BLaER1 (cell line): ENCODE measurements at regions not wholly inside any gene's neighbourhood (a gene's known extent, or its start where the extent isn't known, plus 50 kb on each side); places are given as distances from the start of the nearest gene placed in this dataset.
"Not testable (repeated sequence)": the region's sequence is repeated elsewhere in the genome, so short reads cannot be mapped to it uniquely, and the experiment has no call there.

Experiments
- H3K27ac ChIP-seq: shearing (Covaris generic); formaldehyde crosslinking; 2 replicates; pipeline ENCODE4 v1.8.1; 2022
- H3K27me3 ChIP-seq: shearing (Covaris generic); formaldehyde crosslinking; 2 replicates; pipeline ENCODE4 v1.8.1; 2022
- H3K36me3 ChIP-seq: shearing (Covaris generic); formaldehyde crosslinking; 2 replicates; pipeline ENCODE4 v1.8.1; 2022
- H3K4me1 ChIP-seq: shearing (Covaris generic); formaldehyde crosslinking; 2 replicates; pipeline ENCODE4 v1.8.1; 2022
- H3K4me2 ChIP-seq: shearing (Covaris generic); formaldehyde crosslinking; 2 replicates; pipeline ENCODE4 v1.8.1; 2022
- H3K4me3 ChIP-seq: shearing (Covaris generic); formaldehyde crosslinking; 2 replicates; pipeline ENCODE4 v1.8.1; 2022
- H3K9ac ChIP-seq: shearing (Covaris generic); formaldehyde crosslinking; 2 replicates; pipeline ENCODE4 v1.8.1; 2022
- H3K9me3 ChIP-seq: shearing (Covaris generic); formaldehyde crosslinking; 2 replicates; pipeline ENCODE4 v1.8.1; 2022
- H4K20me1 ChIP-seq: shearing (Covaris generic); formaldehyde crosslinking; 2 replicates; pipeline ENCODE4 v1.8.1; 2022
- Cebpa-rat ChIP-seq: shearing (Covaris generic); IDR thresholded peaks from 2 replicates; pipeline ENCODE4 v1.8.1; 2022

- H3K9me3 ChIP-seq: no peaks in the 10 kb centered on the region
- no peak overlapping the region for H3K9ac ChIP-seq
- no peaks in the 10 kb centered on the region for H4K20me1 ChIP-seq
- H3K36me3 ChIP-seq: no peaks in the 10 kb centered on the region
- no peaks in the 10 kb centered on the region for H3K27me3 ChIP-seq
- no peak overlapping the region for H3K4me3 ChIP-seq
- peaks cover 11% of the 10 kb centered on the region for H3K4me1 ChIP-seq
- no peak overlapping the region for H3K4me2 ChIP-seq
- TF ChIP-seq Cebpa-rat: no peak
- no peak overlapping the region for H3K27ac ChIP-seq
Observed at GRCh38 chr20:1757606-1758512, 100.3 kb upstream of the SIRPG start.

GRCh38 chr20:1757072-1757471 lies 99.5 kb upstream of the SIRPG start:
- no peak for TF ChIP-seq Cebpa-rat
- no peak overlapping the region for H3K9ac ChIP-seq
- no peak overlapping the region for H3K4me2 ChIP-seq
- H3K4me1 ChIP-seq: peaks cover 11% of the 10 kb centered on the region
- no peaks in the 10 kb centered on the region for H4K20me1 ChIP-seq
- no peak overlapping the region for H3K4me3 ChIP-seq
- H3K27me3 ChIP-seq: no peaks in the 10 kb centered on the region
- no peak overlapping the region for H3K27ac ChIP-seq
- H3K36me3 ChIP-seq: no peaks in the 10 kb centered on the region
- H3K9me3 ChIP-seq: no peaks in the 10 kb centered on the region; the same call in 1 of the 2 replicates

GRCh38 chr20:1754749-1755148 lies 97.2 kb upstream of the SIRPG start:
- peaks cover 11% of the 10 kb centered on the region for H3K4me1 ChIP-seq
- TF ChIP-seq Cebpa-rat: no peak
- H3K36me3 ChIP-seq: no peaks in the 10 kb centered on the region
- peaks cover 4% of the 10 kb centered on the region for H3K9me3 ChIP-seq
- H3K27me3 ChIP-seq: no peaks in the 10 kb centered on the region
- H3K4me3 ChIP-seq: no peak overlapping the region
- no peaks in the 10 kb centered on the region for H4K20me1 ChIP-seq
- no peak overlapping the region for H3K9ac ChIP-seq
- no peak overlapping the region for H3K27ac ChIP-seq
- peak overlapping the region; percentile 11 for H3K4me2 ChIP-seq

GRCh38 chr20:1754306-1754705 lies 96.7 kb upstream of the SIRPG start:
- no peaks in the 10 kb centered on the region for H3K36me3 ChIP-seq
- peaks cover 4% of the 10 kb centered on the region for H3K9me3 ChIP-seq
- H3K4me3 ChIP-seq: no peak overlapping the region
- H3K4me2 ChIP-seq: peak overlapping the region; percentile 11
- H3K27me3 ChIP-seq: no peaks in the 10 kb centered on the region
- no peak for TF ChIP-seq Cebpa-rat
- no peak overlapping the region for H3K27ac ChIP-seq
- no peak overlapping the region for H3K9ac ChIP-seq
- peaks cover 11% of the 10 kb centered on the region for H3K4me1 ChIP-seq
- no peaks in the 10 kb centered on the region for H4K20me1 ChIP-seq

GRCh38 chr20:1752045-1752444 lies 94.5 kb upstream of the SIRPG start:
- Histone ChIP-seq H3K9ac (no peak overlapping the region), H3K4me1 (peaks cover 11% of the 10 kb centered on the region), H4K20me1 (no peaks in the 10 kb centered on the region), H3K9me3 (peaks cover 4% of the 10 kb centered on the region), H3K27ac (no peak overlapping the region), H3K27me3 (no peaks in the 10 kb centered on the region), H3K4me3 (no peak overlapping the region), H3K36me3 (no peaks in the 10 kb centered on the region), H3K4me2 (no peak overlapping the region)
- TF ChIP-seq Cebpa-rat: no peak

GRCh38 chr20:1748777-1749176 lies 91.2 kb upstream of the SIRPG start:
- peaks cover 4% of the 10 kb centered on the region for H3K9me3 ChIP-seq
- H3K27me3 ChIP-seq: no peaks in the 10 kb centered on the region
- H3K4me3 ChIP-seq: no peak overlapping the region
- no peak overlapping the region for H3K9ac ChIP-seq
- no peak overlapping the region for H3K27ac ChIP-seq
- no peaks in the 10 kb centered on the region for H3K4me1 ChIP-seq
- no peak for TF ChIP-seq Cebpa-rat
- H4K20me1 ChIP-seq: no peaks in the 10 kb centered on the region
- no peak overlapping the region for H3K4me2 ChIP-seq
- no peaks in the 10 kb centered on the region for H3K36me3 ChIP-seq

- no peak for TF ChIP-seq Cebpa-rat
- H3K27ac ChIP-seq: no peak overlapping the region
- H3K4me3 ChIP-seq: no peak overlapping the region
- no peaks in the 10 kb centered on the region for H3K27me3 ChIP-seq
- no peaks in the 10 kb centered on the region for H4K20me1 ChIP-seq
- H3K4me1 ChIP-seq: no peaks in the 10 kb centered on the region
- no peak overlapping the region for H3K4me2 ChIP-seq
- no peaks in the 10 kb centered on the region for H3K36me3 ChIP-seq
- no peak overlapping the region for H3K9ac ChIP-seq
- H3K9me3 ChIP-seq: peaks cover 4% of the 10 kb centered on the region
Observed at GRCh38 chr20:1747953-1748577, 90.5 kb upstream of the SIRPG start.

GRCh38 chr20:1742049-1742434 lies 84.5 kb upstream of the SIRPG start:
- H3K4me2 ChIP-seq, H3K27ac ChIP-seq: not testable (repeated sequence)

GRCh38 chr20:1741309-1742048 lies 83.9 kb upstream of the SIRPG start:
- Histone ChIP-seq H3K27ac (no peak overlapping the region), H3K9ac (no peak overlapping the region), H3K4me1 (no peaks in the 10 kb centered on the region), H3K4me2 (no peak overlapping the region), H3K27me3 (no peaks in the 10 kb centered on the region), H3K9me3 (no peaks in the 10 kb centered on the region), H3K4me3 (no peak overlapping the region), H4K20me1 (no peaks in the 10 kb centered on the region), H3K36me3 (no peaks in the 10 kb centered on the region)
- TF ChIP-seq Cebpa-rat: no peak

More at GRCh38 chr20:1742049-1742434, 84.5 kb upstream of the SIRPG start:
- not testable (repeated sequence) for H3K27me3 ChIP-seq, H4K20me1 ChIP-seq, H3K9ac ChIP-seq, H3K36me3 ChIP-seq, H3K4me1 ChIP-seq, H3K4me3 ChIP-seq, H3K9me3 ChIP-seq

GRCh38 chr20:1737134-1737533 lies 79.6 kb upstream of the SIRPG start:
- Histone ChIP-seq H3K36me3 (no peaks in the 10 kb centered on the region), H3K4me2 (no peak overlapping the region), H4K20me1 (no peaks in the 10 kb centered on the region), H3K9ac (no peak overlapping the region), H3K4me3 (no peak overlapping the region), H3K4me1 (no peaks in the 10 kb centered on the region), H3K27ac (no peak overlapping the region), H3K9me3 (no peaks in the 10 kb centered on the region), H3K27me3 (no peaks in the 10 kb centered on the region)
- TF ChIP-seq Cebpa-rat: no peak
